Mononuclear cell (primary cell): ENCODE measurements at regions not wholly inside any gene's neighbourhood (a gene's known extent, or its start where the extent isn't known, plus 50 kb on each side); places are given as distances from the start of the nearest gene placed in this dataset.
A peak's percentile ranks its signal among the peaks of the same experiment; 100 is the strongest.
"Not testable (repeated sequence)": the region's sequence is repeated elsewhere in the genome, so short reads cannot be mapped to it uniquely, and the experiment has no call there.

ENCODE experiments used
- H3K27me3 ChIP-seq: 2 replicates; pipeline ENCODE4 v1.6.0; 2011; ENCODE audit warnings: low read length, control low read depth; ENCODE audit not compliant: insufficient read depth
- H3K4me1 ChIP-seq: 2 replicates; pipeline ENCODE4 v1.5.1; 2011; ENCODE audit warnings: mild to moderate bottlenecking, low read length, control low read depth; ENCODE audit not compliant: insufficient read depth
- H3K4me3 ChIP-seq: 2 replicates; pipeline ENCODE4 v1.5.1; 2011; ENCODE audit warnings: mild to moderate bottlenecking, low read length, moderate library complexity
- H3K9me3 ChIP-seq: 2 replicates; pipeline ENCODE4 v1.5.1; 2011; ENCODE audit warnings: low read depth, mild to moderate bottlenecking, control low read depth, low read length

DNA sequence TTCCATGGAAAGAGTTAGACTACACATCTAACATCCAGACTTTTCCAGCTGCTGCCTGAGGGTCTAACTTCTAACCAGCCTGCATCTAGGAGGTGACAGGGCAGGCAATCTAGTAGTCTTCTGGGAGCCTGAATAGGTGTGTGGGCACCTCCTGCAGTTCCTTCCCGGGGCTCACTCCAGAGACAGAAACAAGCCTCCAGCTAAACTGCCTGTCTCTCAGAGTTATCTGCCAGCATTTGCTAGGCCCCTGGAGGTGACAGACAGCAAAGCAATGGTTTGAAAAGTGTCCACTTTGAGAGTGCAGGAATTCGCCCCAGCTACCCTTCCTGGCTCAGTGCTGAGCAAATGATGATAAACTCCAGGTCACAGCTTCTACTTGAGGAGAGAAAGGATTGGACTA is 240.5 kb upstream of the PRSS16 start:
- Histone ChIP-seq H3K9me3 (no peaks in the 10 kb centered on the region), H3K4me1 (no peaks in the 10 kb centered on the region), H3K4me3 (no peak overlapping the region), H3K27me3 (no peaks in the 10 kb centered on the region)

GRCh38 chr6:27008613-27009012 is 238.9 kb upstream of the PRSS16 start:
- not testable (repeated sequence) for H3K9me3 ChIP-seq, H3K4me1 ChIP-seq, H3K27me3 ChIP-seq, H3K4me3 ChIP-seq

DNA sequence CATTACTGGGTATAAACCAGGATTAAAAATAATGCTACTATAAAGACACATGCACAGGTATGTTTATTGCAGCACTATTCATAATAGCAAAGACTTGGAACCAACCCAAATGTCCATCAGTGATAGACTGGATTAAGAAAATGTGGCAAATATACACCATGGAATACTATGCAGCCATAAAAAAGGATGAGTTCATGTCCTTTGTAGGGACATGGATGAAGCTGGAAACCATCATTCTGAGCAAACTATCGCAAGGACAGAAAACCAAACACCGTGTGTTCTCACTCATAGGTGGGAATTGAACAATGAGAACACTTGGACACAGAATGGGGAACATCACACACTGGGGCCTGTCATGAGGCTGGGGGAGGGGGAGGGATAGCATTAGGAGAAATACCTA is 233.4 kb upstream of the PRSS16 start:
- H3K4me1 ChIP-seq, H3K27me3 ChIP-seq, H3K4me3 ChIP-seq: not testable (repeated sequence)
- peaks cover 35% of the 10 kb centered on the region for H3K9me3 ChIP-seq

DNA sequence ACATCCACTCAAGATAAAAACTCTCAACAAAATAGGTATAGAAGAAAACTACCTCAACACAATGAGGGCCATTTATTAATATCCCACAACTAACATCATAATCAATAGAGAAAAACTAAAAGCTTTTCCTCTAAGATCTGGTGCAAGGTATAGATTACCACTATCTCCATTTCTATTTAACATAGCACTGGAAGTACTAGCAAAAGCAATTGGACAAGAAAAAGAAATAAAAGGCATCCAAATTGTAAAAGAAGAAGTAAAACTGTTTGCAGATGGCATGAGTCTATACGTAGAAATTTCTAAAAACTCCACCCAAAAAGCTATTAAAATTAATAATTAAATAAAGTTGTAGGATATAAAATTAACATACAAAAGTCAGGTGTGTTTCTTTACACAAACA is 230.8 kb upstream of the PRSS16 start:
- Histone ChIP-seq H3K4me1 (peaks cover 12% of the 10 kb centered on the region), H3K9me3 (peaks cover 35% of the 10 kb centered on the region), H3K27me3 (peaks cover 18% of the 10 kb centered on the region), H3K4me3 (no peak overlapping the region)

DNA sequence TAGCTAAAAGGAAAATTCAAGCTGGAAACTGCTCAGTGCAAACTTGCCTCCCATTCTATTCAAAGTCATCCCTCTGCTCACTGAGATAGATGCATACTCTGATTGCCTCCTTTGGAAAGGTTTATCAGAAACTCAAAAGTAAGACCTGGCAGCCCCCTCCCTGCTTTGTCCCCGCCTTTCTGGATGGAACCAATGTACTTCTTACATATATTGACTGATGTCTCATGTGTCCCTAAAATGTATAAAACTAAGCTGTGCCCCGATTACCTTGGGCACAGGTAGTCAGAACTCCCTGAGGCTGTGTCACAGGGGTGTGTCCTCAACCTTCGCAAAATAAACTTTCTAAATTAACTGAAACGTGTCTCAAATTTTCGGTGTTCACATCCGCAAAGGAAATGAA is 229.1 kb upstream of the PRSS16 start:
- Histone ChIP-seq H3K4me1 (peaks cover 12% of the 10 kb centered on the region), H3K9me3 (peaks cover 35% of the 10 kb centered on the region), H3K27me3 (peaks cover 29% of the 10 kb centered on the region)
- not testable (repeated sequence) for H3K4me3 ChIP-seq

- H3K9me3 ChIP-seq: peaks cover 30% of the 10 kb centered on the region
- H3K4me3 ChIP-seq: peak overlapping the region; percentile 33
- peaks cover 12% of the 10 kb centered on the region for H3K4me1 ChIP-seq
- peaks cover 31% of the 10 kb centered on the region for H3K27me3 ChIP-seq
Observed at GRCh38 chr6:27019651-27020552, 227.6 kb upstream of the PRSS16 start.

- H3K27me3 ChIP-seq: peaks cover 31% of the 10 kb centered on the region
- peaks cover 25% of the 10 kb centered on the region for H3K9me3 ChIP-seq
- peaks cover 12% of the 10 kb centered on the region for H3K4me1 ChIP-seq
- peak overlapping the region; percentile 33 for H3K4me3 ChIP-seq
Observed at GRCh38 chr6:27020553-27020880, 227.0 kb upstream of the PRSS16 start.

- H3K4me1 ChIP-seq: peaks cover 12% of the 10 kb centered on the region
- H3K27me3 ChIP-seq: peaks cover 42% of the 10 kb centered on the region
- no peak overlapping the region for H3K4me3 ChIP-seq
- no peaks in the 10 kb centered on the region for H3K9me3 ChIP-seq
Observed at GRCh38 chr6:27023664-27024063, 223.8 kb upstream of the PRSS16 start.

DNA sequence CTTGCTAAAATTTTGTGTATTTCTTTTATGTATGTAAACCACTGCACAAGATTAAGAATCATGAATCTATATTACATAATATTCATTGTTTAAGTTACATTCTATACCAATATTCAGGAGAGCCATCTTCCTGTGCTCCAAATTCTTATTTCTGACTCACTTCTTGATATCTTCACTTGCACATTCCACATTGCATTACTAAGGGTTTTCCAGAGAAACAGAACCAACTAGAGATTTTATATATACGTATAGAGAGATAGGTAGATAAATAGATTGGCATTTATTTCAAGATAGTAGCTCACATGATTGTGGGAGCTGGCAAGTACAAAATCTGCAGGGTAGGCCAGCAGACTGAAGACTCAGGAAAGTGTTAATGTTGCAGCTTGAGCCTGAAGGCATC is 222.2 kb upstream of the PRSS16 start:
- Histone ChIP-seq H3K4me1 (peaks cover 6% of the 10 kb centered on the region), H3K4me3 (no peak overlapping the region), H3K9me3 (no peaks in the 10 kb centered on the region), H3K27me3 (peaks cover 37% of the 10 kb centered on the region)

DNA sequence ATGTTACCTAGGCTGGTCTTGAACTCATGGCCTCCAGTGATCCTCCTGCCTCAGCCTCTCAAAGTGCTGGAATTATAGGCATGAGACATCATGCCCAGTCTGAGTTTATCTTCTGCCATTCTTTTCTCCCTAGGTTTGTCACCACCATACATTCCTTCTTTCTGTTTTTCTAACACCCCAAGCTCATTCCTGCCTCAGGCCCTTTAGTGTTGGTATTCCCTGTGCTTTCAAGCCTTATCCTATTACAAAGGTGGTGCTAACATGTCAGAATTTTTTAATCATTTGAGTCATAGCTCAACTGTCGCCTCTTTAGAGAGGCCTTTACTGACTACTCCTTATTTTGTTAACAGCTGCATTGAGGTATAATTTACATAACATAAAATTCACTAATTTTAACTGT is 221.1 kb upstream of the PRSS16 start:
- H3K27me3 ChIP-seq: peaks cover 38% of the 10 kb centered on the region
- H3K9me3 ChIP-seq: no peaks in the 10 kb centered on the region
- H3K4me3 ChIP-seq: no peak overlapping the region
- no peaks in the 10 kb centered on the region for H3K4me1 ChIP-seq

DNA sequence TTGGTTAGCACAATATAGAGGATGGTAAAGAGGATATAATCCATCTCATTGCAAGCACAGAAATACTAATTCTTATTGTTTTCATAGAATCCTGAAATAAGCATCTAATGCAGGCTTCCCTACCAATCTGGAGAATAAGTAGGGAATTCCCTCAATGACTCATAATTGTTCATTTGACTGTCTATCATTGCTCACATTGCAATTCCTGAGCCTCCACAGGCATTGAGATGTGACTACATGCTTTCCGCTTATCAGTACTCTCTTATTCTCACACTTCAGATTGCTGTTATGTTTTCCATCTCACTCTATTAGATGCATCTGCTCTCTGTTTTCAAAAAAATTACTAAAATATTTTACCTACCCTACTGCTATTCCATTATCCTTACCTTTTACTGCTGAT is 216.2 kb upstream of the PRSS16 start:
- H3K4me1 ChIP-seq: no peaks in the 10 kb centered on the region
- H3K4me3 ChIP-seq: no peak overlapping the region
- H3K27me3 ChIP-seq: peaks cover 37% of the 10 kb centered on the region
- H3K9me3 ChIP-seq: no peaks in the 10 kb centered on the region

GRCh38 chr6:27038498-27038897 is 209.0 kb upstream of the PRSS16 start:
- no peak overlapping the region for H3K4me3 ChIP-seq
- no peaks in the 10 kb centered on the region for H3K4me1 ChIP-seq
- H3K27me3 ChIP-seq: peaks cover 23% of the 10 kb centered on the region
- H3K9me3 ChIP-seq: no peaks in the 10 kb centered on the region

- Histone ChIP-seq H3K27me3 (peaks cover 21% of the 10 kb centered on the region), H3K9me3 (no peaks in the 10 kb centered on the region), H3K4me3 (no peak overlapping the region), H3K4me1 (no peaks in the 10 kb centered on the region)
Observed at GRCh38 chr6:27040244-27041042, 207.1 kb upstream of the PRSS16 start.

- peaks cover 17% of the 10 kb centered on the region for H3K27me3 ChIP-seq
- H3K4me3 ChIP-seq: no peak overlapping the region
- no peaks in the 10 kb centered on the region for H3K9me3 ChIP-seq
- no peaks in the 10 kb centered on the region for H3K4me1 ChIP-seq
Observed at GRCh38 chr6:27043244-27043643, 204.3 kb upstream of the PRSS16 start.

- H3K27me3 ChIP-seq: peaks cover 11% of the 10 kb centered on the region
- not testable (repeated sequence) for H3K4me1 ChIP-seq, H3K4me3 ChIP-seq, H3K9me3 ChIP-seq
Observed at GRCh38 chr6:27045131-27045530, 202.4 kb upstream of the PRSS16 start.

GRCh38 chr6:27047725-27048124 is 199.8 kb upstream of the PRSS16 start:
- H3K4me3 ChIP-seq, H3K9me3 ChIP-seq, H3K4me1 ChIP-seq, H3K27me3 ChIP-seq: not testable (repeated sequence)
